MM.1S (cell line): ENCODE measurements at regions not wholly inside any gene's neighbourhood (a gene's known extent, or its start where the extent isn't known, plus 50 kb on each side); places are given as distances from the start of the nearest gene placed in this dataset.

Source experiments
- CTCF ChIP-seq: fragments of 300-600 bp; sonication (generic); IDR thresholded peaks from 2 replicates; pipeline ENCODE4 v1.5.1; 2016; ENCODE audit warnings: antibody characterized with exemption, low read length, mixed read lengths
- EZH2 ChIP-seq: fragments of 300-600 bp; sonication (generic); optimal IDR thresholded peaks from 2 replicates; pipeline ENCODE3; 2017; ENCODE audit warnings: low read depth, mild to moderate bottlenecking, antibody characterized with exemption, low read length, mixed read lengths

DNA sequence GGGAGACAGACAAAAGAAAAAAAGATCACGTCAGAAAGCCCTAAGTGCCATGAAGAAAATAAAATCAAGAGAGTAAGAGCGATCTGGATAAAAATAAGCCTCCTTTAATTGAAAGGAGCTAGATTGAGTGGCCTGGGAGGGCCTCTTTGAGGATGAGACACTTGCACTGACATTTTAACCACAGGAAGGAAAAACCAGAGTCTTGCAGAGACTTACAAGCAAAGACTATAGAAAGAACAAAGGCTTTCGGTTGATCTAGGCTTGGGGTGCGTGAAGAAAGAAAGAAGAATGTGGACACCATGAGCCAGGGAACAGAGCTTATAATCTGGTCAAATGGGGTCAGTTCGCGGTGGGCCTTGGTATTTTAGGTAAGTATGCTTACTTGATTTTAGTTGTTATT lies 342.7 kb downstream of the COG6 start:
- TF ChIP-seq CTCF: no peak
- TF ChIP-seq EZH2: no peak
